Keratinocyte (primary cell): ENCODE measurements at regions not wholly inside any gene's neighbourhood (a gene's known extent, or its start where the extent isn't known, plus 50 kb on each side); places are given as distances from the start of the nearest gene placed in this dataset.

ENCODE experiments used
- DNase-seq: peaks from one replicate; pipeline ENCODE4 v3.0.0-alpha.2; 2011; ENCODE audit warnings: low read depth, missing footprints, low spot score
- FAIRE-seq: peaks from 2 replicates; lab custom pipeline; 2011; peaks lifted over from hg19 to GRCh38; lab: Jason Lieb, UNC
- H2AFZ ChIP-seq: 2 replicates; pipeline ENCODE4 v1.6.0; 2012; ENCODE audit warnings: low read length, control low read depth, inconsistent platforms; ENCODE audit not compliant: control insufficient read depth
- H3K27ac ChIP-seq: 2 replicates; pipeline ENCODE4 v1.5.1; 2011; ENCODE audit warnings: low read length; ENCODE audit not compliant: control insufficient read depth, insufficient read depth
- H3K27me3 ChIP-seq: 3 replicates; pipeline ENCODE4 v1.6.0; 2011; ENCODE audit warnings: low read length; ENCODE audit not compliant: control insufficient read depth, insufficient read depth; ENCODE audit errors: extremely low read depth
- H3K36me3 ChIP-seq, 2 experiments: 2 replicates in 1 of 2; 3 replicates in 1 of 2; pipeline ENCODE4 v1.5.1; 2011; ENCODE audit warnings: low read length in 2 of 2, mild to moderate bottlenecking in 1 of 2; ENCODE audit not compliant: control insufficient read depth in 2 of 2, insufficient read depth in 2 of 2; ENCODE audit errors: extremely low read depth in 1 of 2
- H3K4me1 ChIP-seq: 3 replicates; pipeline ENCODE4 v1.5.1; 2011; ENCODE audit warnings: low read length; ENCODE audit not compliant: control insufficient read depth, insufficient read depth; ENCODE audit errors: extremely low read depth
- H3K4me2 ChIP-seq: 3 replicates; pipeline ENCODE4 v1.6.0; 2011; ENCODE audit warnings: low read depth, low read length; ENCODE audit not compliant: control insufficient read depth, insufficient read depth; ENCODE audit errors: extremely low read depth
- H3K4me3 ChIP-seq, 3 experiments: fragments of 200-600 bp in 1 of 3; sonication (generic) in 1 of 3; 2 replicates in 2 of 3; 3 replicates in 1 of 3; pipeline ENCODE4 v1.5.1; 2011 to 2016; ENCODE audit warnings: low read length in 3 of 3, mild to moderate bottlenecking in 3 of 3, control low read depth in 2 of 3, inconsistent platforms in 1 of 3, low read depth in 1 of 3, mixed read lengths in 1 of 3, mixed run types in 1 of 3, moderate library complexity in 1 of 3; ENCODE audit not compliant: control insufficient read depth in 2 of 3, insufficient read depth in 2 of 3; ENCODE audit errors: extremely low read depth in 1 of 3
- H3K79me2 ChIP-seq: 2 replicates; pipeline ENCODE4 v1.6.0; 2012; ENCODE audit warnings: low read length; ENCODE audit not compliant: control insufficient read depth, insufficient read depth
- H3K9ac ChIP-seq: 3 replicates; pipeline ENCODE4 v1.6.0; 2011; ENCODE audit warnings: low read length; ENCODE audit not compliant: control insufficient read depth, insufficient read depth; ENCODE audit errors: extremely low read depth
- H3K9me1 ChIP-seq: 3 replicates; pipeline ENCODE4 v1.6.0; 2011; ENCODE audit warnings: low read length; ENCODE audit not compliant: control insufficient read depth, insufficient read depth; ENCODE audit errors: extremely low read depth
- H3K9me3 ChIP-seq: 2 replicates; pipeline ENCODE4 v1.5.1; 2012; ENCODE audit warnings: low read depth, low read length; ENCODE audit not compliant: control insufficient read depth
- H4K20me1 ChIP-seq: 3 replicates; pipeline ENCODE4 v1.6.0; 2011; ENCODE audit warnings: low read length; ENCODE audit not compliant: control insufficient read depth, insufficient read depth; ENCODE audit errors: extremely low read depth
- CTCF ChIP-seq, 3 experiments: IDR thresholded peaks in 1 of 3; conservative IDR thresholded peaks in 1 of 3; optimal IDR thresholded peaks in 1 of 3; 2 replicates in 2 of 3; 3 replicates in 1 of 3; pipeline versions ENCODE3 to v1.5.1; 2011; ENCODE audit warnings: low read length in 3 of 3, mild to moderate bottlenecking in 3 of 3, moderate library complexity in 2 of 3, control low read depth in 1 of 3, inconsistent platforms in 1 of 3; ENCODE audit not compliant: insufficient read depth in 2 of 3; ENCODE audit errors: extremely low read depth in 1 of 3
- EZH2 ChIP-seq: IDR thresholded peaks from one replicate; pipeline ENCODE4 v1.6.1; 2012; ENCODE audit warnings: inconsistent platforms, mild to moderate bottlenecking, low read length, moderate library complexity
- dilution Hi-C: fragments of 300-500 bp; cut with MboI; formaldehyde crosslinking; loops from one replicate; pipeline ENCODE4 v1.7.0; 2020; ENCODE audit warnings: low sequenced_read_pairs; ENCODE audit not compliant: extremely low pct_ligation_motif_present

- no peaks in the 10 kb centered on the region for H3K9me3 ChIP-seq
- H3K4me3 ChIP-seq, result no peak overlapping the region
- H3K27me3 ChIP-seq, result no peaks in the 10 kb centered on the region
- no peak overlapping the region for H2AFZ ChIP-seq
- dilution Hi-C loops, result no loop called here
- H3K79me2 ChIP-seq, result no peaks in the 10 kb centered on the region
- no peak for DNase-seq
- FAIRE-seq, result no peak
- TF ChIP-seq CTCF (optimal IDR thresholded peaks at IDR 0.05 in 1 of 3, IDR thresholded peaks at IDR 0.05 in 1 of 3, conservative IDR thresholded peaks at IDR 0.05 in 1 of 3; ENCODE audit: extremely low read depth in 1 of 3, insufficient read depth in 2 of 3, low read length in 3 of 3), result no peak
- TF ChIP-seq EZH2, result no peak
- no peaks in the 10 kb centered on the region for H3K4me1 ChIP-seq
- no peaks in the 10 kb centered on the region for H4K20me1 ChIP-seq
- H3K4me2 ChIP-seq, result no peak overlapping the region
- H3K36me3 ChIP-seq, result no peaks in the 10 kb centered on the region
- no peak overlapping the region for H3K27ac ChIP-seq
- no peak overlapping the region for H3K9ac ChIP-seq
- H3K9me1 ChIP-seq, result no peaks in the 10 kb centered on the region
These were observed 1305.5 kb upstream of the TENM4 start for GRCh38 chr11:80746300-80746699.

- H3K4me2 ChIP-seq, result no peak overlapping the region
- no peak overlapping the region for H3K27ac ChIP-seq
- no peak for DNase-seq
- no peaks in the 10 kb centered on the region for H3K9me1 ChIP-seq
- H3K4me3 ChIP-seq, result no peak overlapping the region
- no peaks in the 10 kb centered on the region for H4K20me1 ChIP-seq
- H3K79me2 ChIP-seq, result no peaks in the 10 kb centered on the region
- H3K27me3 ChIP-seq, result no peaks in the 10 kb centered on the region
- H3K36me3 ChIP-seq, result no peaks in the 10 kb centered on the region
- no peak overlapping the region for H2AFZ ChIP-seq
- dilution Hi-C loops, result no loop called here
- no peak for FAIRE-seq
- TF ChIP-seq EZH2 (no peak), CTCF (optimal IDR thresholded peaks at IDR 0.05 in 1 of 3, IDR thresholded peaks at IDR 0.05 in 1 of 3, conservative IDR thresholded peaks at IDR 0.05 in 1 of 3; ENCODE audit: extremely low read depth in 1 of 3, insufficient read depth in 2 of 3, low read length in 3 of 3) (no peak)
- H3K4me1 ChIP-seq, result no peaks in the 10 kb centered on the region
- no peaks in the 10 kb centered on the region for H3K9me3 ChIP-seq
- H3K9ac ChIP-seq, result no peak overlapping the region
These were observed 1304.6 kb upstream of the TENM4 start for GRCh38 chr11:80745416-80745815.
